Tibial nerve (tissue), 4 donors: ENCODE measurements at regions not wholly inside any gene's neighbourhood (a gene's known extent, or its start where the extent isn't known, plus 50 kb on each side); places are given as distances from the start of the nearest gene placed in this dataset.
A peak's percentile ranks its signal among the peaks of the same experiment; 100 is the strongest.

Source experiments
- DNase-seq, 2 donors: peaks; one replicate each; pipeline ENCODE4 v3.0.0-alpha.2; 2019; ENCODE audit warnings: low spot score in 2 of 2
- H3K27ac ChIP-seq, 4 donors: fragments of 200-600 bp; sonication (generic) in 3 of 4; one replicate each; pipeline ENCODE4 v1.5.1; 2017 to 2019; ENCODE audit warnings: mild to moderate bottlenecking in 1 of 4
- H3K27me3 ChIP-seq, 2 donors: fragments of 200-600 bp; sonication (generic) in 1 of 2; one replicate each; pipeline versions ENCODE4 v1.5.1 to v1.6.0; 2017 to 2019
- H3K36me3 ChIP-seq, 3 donors: fragments of 200-600 bp; sonication (generic); one replicate each; pipeline ENCODE4 v1.5.1; 2018 to 2019
- H3K4me1 ChIP-seq, 4 donors: fragments of 200-600 bp; sonication (generic) in 3 of 4; one replicate each; pipeline ENCODE4 v1.5.1; 2017 to 2019
- H3K4me3 ChIP-seq, 4 donors: fragments of 200-600 bp; sonication (generic) in 3 of 4; one replicate each; pipeline ENCODE4 v1.5.1; 2017 to 2019; ENCODE audit warnings: mild to moderate bottlenecking in 1 of 4, moderate library complexity in 1 of 4
- H3K9me3 ChIP-seq, 4 donors: fragments of 200-600 bp; sonication (generic) in 3 of 4; one replicate each; pipeline ENCODE4 v1.5.1; 2017 to 2019
- EP300 ChIP-seq, 2 donors: sonication (generic); formaldehyde crosslinking; IDR thresholded peaks; one replicate each; pipeline ENCODE4 v1.6.1; 2017; ENCODE audit warnings: antibody characterized with exemption in 2 of 2, mild to moderate bottlenecking in 1 of 2
- POLR2A ChIP-seq, 2 donors: fragments of 450-650 bp; IDR thresholded peaks; one replicate each; pipeline ENCODE4 v1.6.1; 2017; ENCODE audit warnings: antibody characterized with exemption in 2 of 2, mild to moderate bottlenecking in 2 of 2, moderate library complexity in 2 of 2
- WGBS, 2 donors: methylation state at CpG; one replicate each; pipeline ENCODE4 v1.1.5; 2018; 5-methylcytosine and 5-hydroxymethylcytosine counted together
- TF ChIP-seq, protein P1 (sequence below), 5 experiments: fragments of 200-600 bp in 3 of 5; fragments of 450-650 bp in 2 of 5; sonication (generic) in 3 of 5; IDR thresholded peaks; one replicate each; pipeline ENCODE4 v1.5.1; 2016 to 2019; ENCODE audit warnings: antibody characterized with exemption in 5 of 5, mild to moderate bottlenecking in 3 of 5, moderate library complexity in 2 of 5

DNA sequence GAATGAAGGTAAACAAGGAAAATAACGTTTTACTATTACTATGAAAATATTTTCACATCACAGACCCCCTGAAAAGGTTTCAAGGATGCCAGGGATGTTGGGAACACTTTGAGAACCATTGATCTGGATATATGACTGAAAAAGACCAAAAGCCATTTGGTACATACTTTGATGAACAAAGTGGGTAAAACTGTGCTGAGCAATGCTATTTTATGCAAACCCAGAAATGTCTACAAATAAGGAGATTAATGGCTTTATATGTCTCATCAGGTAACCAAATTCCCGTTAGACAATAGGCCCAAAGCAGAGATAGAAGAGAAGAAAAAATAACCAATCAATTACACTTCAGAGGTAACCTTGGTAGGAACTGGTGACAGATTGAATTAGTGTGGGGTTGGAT, 101.4 kb upstream of the CNKSR3 start:
- Histone ChIP-seq H3K4me3 (no peak overlapping the region), H3K4me1 (peaks cover 0 to 6% (median 0%) of the 10 kb centered on the region in 4 donors), H3K36me3 (no peaks in the 10 kb centered on the region), H3K27me3 (no peaks in the 10 kb centered on the region), H3K27ac (no peak overlapping the region), H3K9me3 (no peaks in the 10 kb centered on the region)
- DNase-seq, result no peak
- no peak for TF ChIP-seq POLR2A (IDR thresholded peaks at IDR 0.05)
- TF ChIP-seq EP300 (IDR thresholded peaks at IDR 0.05), result no peak
- TF ChIP-seq, protein P1, sequence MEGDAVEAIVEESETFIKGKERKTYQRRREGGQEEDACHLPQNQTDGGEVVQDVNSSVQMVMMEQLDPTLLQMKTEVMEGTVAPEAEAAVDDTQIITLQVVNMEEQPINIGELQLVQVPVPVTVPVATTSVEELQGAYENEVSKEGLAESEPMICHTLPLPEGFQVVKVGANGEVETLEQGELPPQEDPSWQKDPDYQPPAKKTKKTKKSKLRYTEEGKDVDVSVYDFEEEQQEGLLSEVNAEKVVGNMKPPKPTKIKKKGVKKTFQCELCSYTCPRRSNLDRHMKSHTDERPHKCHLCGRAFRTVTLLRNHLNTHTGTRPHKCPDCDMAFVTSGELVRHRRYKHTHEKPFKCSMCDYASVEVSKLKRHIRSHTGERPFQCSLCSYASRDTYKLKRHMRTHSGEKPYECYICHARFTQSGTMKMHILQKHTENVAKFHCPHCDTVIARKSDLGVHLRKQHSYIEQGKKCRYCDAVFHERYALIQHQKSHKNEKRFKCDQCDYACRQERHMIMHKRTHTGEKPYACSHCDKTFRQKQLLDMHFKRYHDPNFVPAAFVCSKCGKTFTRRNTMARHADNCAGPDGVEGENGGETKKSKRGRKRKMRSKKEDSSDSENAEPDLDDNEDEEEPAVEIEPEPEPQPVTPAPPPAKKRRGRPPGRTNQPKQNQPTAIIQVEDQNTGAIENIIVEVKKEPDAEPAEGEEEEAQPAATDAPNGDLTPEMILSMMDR (IDR thresholded peaks at IDR 0.05), result no peak
- WGBS, 2 donors, result 79 to 80% methylated on average over 2 of the region's 2 CpGs

DNA sequence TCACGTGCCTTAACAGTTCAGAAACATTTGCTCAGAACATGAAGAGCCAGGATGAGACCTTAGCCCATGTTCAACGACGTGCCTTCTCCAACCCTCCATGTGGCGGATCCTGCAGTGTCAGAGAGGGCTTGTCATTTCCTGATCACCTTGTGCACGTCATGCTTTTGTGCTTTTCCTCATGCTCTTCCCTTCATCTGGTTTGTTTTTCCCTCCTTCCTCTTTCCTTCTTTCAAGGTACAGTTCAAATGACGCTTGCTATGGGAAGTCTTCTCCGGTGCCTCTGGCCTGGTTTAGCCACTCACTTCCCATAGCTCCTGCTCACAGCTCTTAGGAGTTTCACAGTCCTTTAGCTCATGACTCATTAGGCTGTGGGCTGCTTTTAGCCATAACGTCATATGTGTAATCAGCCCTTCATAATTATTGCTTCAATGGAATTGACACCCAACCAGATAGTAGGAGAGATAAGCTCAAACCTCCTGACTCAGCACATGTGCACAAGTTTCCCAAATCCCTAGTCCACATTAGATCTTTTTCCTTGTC, 102.7 kb upstream of the CNKSR3 start:
- TF ChIP-seq EP300 (IDR thresholded peaks at IDR 0.05) (no peak), POLR2A (IDR thresholded peaks at IDR 0.05) (no peak)
- TF ChIP-seq, protein P1 (IDR thresholded peaks at IDR 0.05), result no peak
- no peak for DNase-seq

DNA sequence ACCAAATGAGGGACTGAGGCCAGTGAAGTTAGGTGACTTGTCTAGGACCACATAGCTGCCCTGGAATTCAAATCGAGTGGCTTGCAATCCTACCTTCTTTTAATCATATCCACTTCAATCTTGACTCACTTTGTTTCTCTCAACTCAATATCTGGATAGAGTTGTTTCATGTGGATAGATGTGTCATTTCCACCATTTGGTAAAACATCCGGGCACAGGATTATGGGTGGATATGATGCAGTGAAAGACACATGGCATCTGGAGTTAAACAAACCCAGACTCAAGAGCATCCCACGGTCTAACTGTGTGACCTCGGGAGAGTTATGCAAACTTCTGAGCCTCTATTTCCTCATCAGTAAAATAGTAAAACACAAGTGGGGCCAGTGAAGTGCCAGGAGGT, 103.6 kb upstream of the CNKSR3 start:
- Histone ChIP-seq H3K27ac (no peak overlapping the region), H3K9me3 (no peaks in the 10 kb centered on the region), H3K36me3 (no peaks in the 10 kb centered on the region), H3K4me1 (peaks cover 0 to 6% (median 0%) of the 10 kb centered on the region in 4 donors), H3K4me3 (no peak overlapping the region), H3K27me3 (no peaks in the 10 kb centered on the region)
- 81 to 84% methylated on average over 4 of the region's 4 CpGs for WGBS, 2 donors
- DNase-seq, result no peak
- TF ChIP-seq EP300 (IDR thresholded peaks at IDR 0.05) (no peak), POLR2A (IDR thresholded peaks at IDR 0.05) (no peak)
- TF ChIP-seq, protein P1 (IDR thresholded peaks at IDR 0.05), result no peak

More for the DNA sequence above, 102.7 kb upstream of the CNKSR3 start:
- Histone ChIP-seq H3K36me3 (no peaks in the 10 kb centered on the region), H3K27me3 (no peaks in the 10 kb centered on the region), H3K4me3 (no peak overlapping the region), H3K9me3 (no peaks in the 10 kb centered on the region), H3K4me1 (peaks cover 0 to 6% (median 0%) of the 10 kb centered on the region in 4 donors), H3K27ac (no peak overlapping the region)
- WGBS, 2 donors, result 84 to 89% methylated on average over 8 of the region's 8 CpGs

DNA sequence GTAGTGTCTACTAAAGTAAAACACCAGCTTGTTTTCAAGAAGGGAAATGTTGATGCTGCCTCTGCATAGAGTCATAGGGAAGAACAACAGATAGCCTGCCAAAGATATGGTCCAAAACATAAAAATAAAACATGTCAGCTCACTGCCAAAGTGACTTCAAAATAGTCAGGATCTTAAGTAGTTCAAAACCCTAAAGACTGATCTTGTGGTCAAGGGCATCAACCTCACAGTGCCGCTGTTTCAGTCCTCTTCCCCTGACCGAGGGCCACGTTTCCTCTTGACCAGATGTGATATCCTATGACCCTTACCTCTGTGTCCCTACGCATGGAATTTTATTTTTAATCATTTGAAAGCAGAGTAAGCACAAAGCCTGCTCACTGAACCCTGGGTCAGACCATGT, 104.2 kb upstream of the CNKSR3 start:
- no peak overlapping the region for H3K4me3 ChIP-seq
- H3K9me3 ChIP-seq, result no peaks in the 10 kb centered on the region
- 62 to 63% methylated on average over 4 of the region's 4 CpGs for WGBS, 2 donors
- DNase-seq, result no peak
- H3K27me3 ChIP-seq, result no peaks in the 10 kb centered on the region
- no peaks in the 10 kb centered on the region for H3K36me3 ChIP-seq
- H3K4me1 ChIP-seq, result peaks cover 0 to 6% (median 0%) of the 10 kb centered on the region in 4 donors
- H3K27ac ChIP-seq, result no peak overlapping the region
- TF ChIP-seq POLR2A (IDR thresholded peaks at IDR 0.05) (no peak), EP300 (IDR thresholded peaks at IDR 0.05) (no peak)
- TF ChIP-seq, protein P1 (IDR thresholded peaks at IDR 0.05), result no peak

DNA sequence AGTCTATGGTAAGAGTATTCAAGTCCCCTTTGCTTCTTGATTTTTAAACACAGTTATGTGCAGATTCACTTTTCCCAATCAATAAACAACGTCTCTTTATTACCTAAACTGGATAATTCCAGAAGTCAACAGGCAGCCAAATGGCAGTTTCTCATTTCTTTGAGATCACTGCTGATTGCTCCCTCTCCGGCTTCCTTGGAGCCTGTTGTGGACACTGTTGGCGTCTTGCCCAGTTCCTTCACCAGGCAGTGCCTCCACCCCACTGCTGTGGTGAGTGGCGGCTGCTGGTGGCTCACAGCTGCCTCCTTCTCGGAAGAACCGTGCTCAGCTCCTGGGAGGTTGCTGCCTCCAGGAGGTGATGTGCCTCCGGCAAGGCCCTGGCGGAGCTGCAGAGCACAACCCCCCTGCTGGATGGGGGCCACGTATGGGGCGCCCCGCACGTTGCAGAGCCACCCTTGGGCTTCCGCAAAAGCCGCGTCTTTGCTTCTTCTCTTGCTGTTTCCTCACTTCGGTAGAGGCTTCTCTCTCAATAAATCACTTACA, 105.1 kb upstream of the CNKSR3 start:
- no peaks in the 10 kb centered on the region for H3K9me3 ChIP-seq
- peak; percentile 19 to 36 for DNase-seq
- H3K4me1 ChIP-seq, result peaks cover 0 to 6% (median 0%) of the 10 kb centered on the region in 4 donors
- H3K36me3 ChIP-seq, result no peaks in the 10 kb centered on the region
- H3K4me3 ChIP-seq, result no peak overlapping the region
- 64 to 74% methylated on average over 16 of the region's 16 CpGs for WGBS, 2 donors
- H3K27ac ChIP-seq, result no peak overlapping the region
- no peaks in the 10 kb centered on the region for H3K27me3 ChIP-seq
- TF ChIP-seq, protein P1 (IDR thresholded peaks at IDR 0.05), result no peak
- no peak for TF ChIP-seq EP300 (IDR thresholded peaks at IDR 0.05)
- TF ChIP-seq POLR2A (IDR thresholded peaks at IDR 0.05), result no peak
